Loucy (cell line): ENCODE measurements at regions not wholly inside any gene's neighbourhood (a gene's known extent, or its start where the extent isn't known, plus 50 kb on each side); places are given as distances from the start of the nearest gene placed in this dataset.

ENCODE experiments used
- H2AFZ ChIP-seq: fragments of 200-600 bp; sonication (generic); 2 replicates; pipeline ENCODE4 v1.6.0; 2016; ENCODE audit warnings: antibody characterized with exemption, mild to moderate bottlenecking, low read length, moderate library complexity
- H3F3A ChIP-seq: fragments of 200-600 bp; 2 replicates; pipeline ENCODE4 v1.6.0; 2016; ENCODE audit warnings: antibody characterized with exemption, low read depth, mild to moderate bottlenecking
- H3K27me3 ChIP-seq: fragments of 200-600 bp; sonication (generic); 2 replicates; pipeline ENCODE4 v1.6.1; 2014; ENCODE audit warnings: low read length, mild to moderate bottlenecking; ENCODE audit not compliant: insufficient read depth, poor library complexity, severe bottlenecking
- H3K36me3 ChIP-seq: fragments of 200-600 bp; sonication (generic); 2 replicates; pipeline ENCODE4 v1.6.1; 2016; ENCODE audit warnings: low read length; ENCODE audit not compliant: insufficient read depth
- H3K4me1 ChIP-seq: fragments of 200-600 bp; sonication (generic); 2 replicates; pipeline ENCODE4 v1.5.1; 2014; ENCODE audit warnings: low read length, mild to moderate bottlenecking; ENCODE audit not compliant: insufficient read depth, poor library complexity, severe bottlenecking
- H3K4me2 ChIP-seq: fragments of 200-600 bp; sonication (generic); 2 replicates; pipeline ENCODE4 v1.6.0; 2014; ENCODE audit warnings: antibody characterized with exemption, low read length, low read depth, mild to moderate bottlenecking; ENCODE audit not compliant: poor library complexity, severe bottlenecking
- H3K4me3 ChIP-seq: fragments of 200-600 bp; sonication (generic); 2 replicates; pipeline ENCODE4 v1.5.1; 2014; ENCODE audit warnings: low read length, mild to moderate bottlenecking, mixed read lengths; ENCODE audit not compliant: poor library complexity, severe bottlenecking
- H3K79me2 ChIP-seq: fragments of 200-600 bp; sonication (generic); 2 replicates; pipeline ENCODE4 v1.6.1; 2014; ENCODE audit warnings: low read length; ENCODE audit not compliant: insufficient read depth
- H3K9ac ChIP-seq: fragments of 200-600 bp; sonication (generic); 2 replicates; pipeline ENCODE4 v1.6.0; 2014; ENCODE audit warnings: mild to moderate bottlenecking, low read depth, low read length, moderate library complexity; ENCODE audit not compliant: poor library complexity, severe bottlenecking
- H3K9me2 ChIP-seq: fragments of 200-600 bp; sonication (generic); replicated peaks from 2 replicates; pipeline ENCODE4 v1.6.1; 2016; ENCODE audit warnings: low read depth, low read length, mixed read lengths
- H3K9me3 ChIP-seq: fragments of 200-600 bp; sonication (generic); 2 replicates; pipeline ENCODE4 v1.6.1; 2014; ENCODE audit warnings: mild to moderate bottlenecking, antibody characterized with exemption, low read length, low read depth; ENCODE audit not compliant: insufficient read depth
- H4K20me1 ChIP-seq: fragments of 200-600 bp; sonication (generic); 2 replicates; pipeline ENCODE4 v1.6.0; 2014; ENCODE audit warnings: antibody characterized with exemption, low read length, mild to moderate bottlenecking; ENCODE audit not compliant: insufficient read depth, poor library complexity, severe bottlenecking
- EZH2phosphoT487 ChIP-seq: fragments of 200-600 bp; IDR thresholded peaks from 2 replicates; pipeline ENCODE4 v1.6.1; 2018; ENCODE audit warnings: antibody characterized with exemption, mild to moderate bottlenecking, moderate library complexity, borderline replicate concordance
- TF ChIP-seq, protein P1 (sequence below): fragments of 200-600 bp; sonication (generic); conservative IDR thresholded peaks from 2 replicates; pipeline ENCODE4 v1.5.1; 2014; ENCODE audit warnings: mild to moderate bottlenecking, antibody characterized with exemption, low read length

- peaks cover 10% of the 10 kb centered on the region for H3K4me1 ChIP-seq
- no peaks in the 10 kb centered on the region for H3K36me3 ChIP-seq
- H3K4me2 ChIP-seq = no peak overlapping the region
- H3F3A ChIP-seq = no peaks in the 10 kb centered on the region
- H3K27me3 ChIP-seq = peaks cover 28% of the 10 kb centered on the region
- H3K79me2 ChIP-seq = no peaks in the 10 kb centered on the region
- H3K9me2 ChIP-seq = no peaks in the 10 kb centered on the region
- H3K4me3 ChIP-seq = no peak overlapping the region
- H4K20me1 ChIP-seq = no peaks in the 10 kb centered on the region
- TF ChIP-seq, protein P1, sequence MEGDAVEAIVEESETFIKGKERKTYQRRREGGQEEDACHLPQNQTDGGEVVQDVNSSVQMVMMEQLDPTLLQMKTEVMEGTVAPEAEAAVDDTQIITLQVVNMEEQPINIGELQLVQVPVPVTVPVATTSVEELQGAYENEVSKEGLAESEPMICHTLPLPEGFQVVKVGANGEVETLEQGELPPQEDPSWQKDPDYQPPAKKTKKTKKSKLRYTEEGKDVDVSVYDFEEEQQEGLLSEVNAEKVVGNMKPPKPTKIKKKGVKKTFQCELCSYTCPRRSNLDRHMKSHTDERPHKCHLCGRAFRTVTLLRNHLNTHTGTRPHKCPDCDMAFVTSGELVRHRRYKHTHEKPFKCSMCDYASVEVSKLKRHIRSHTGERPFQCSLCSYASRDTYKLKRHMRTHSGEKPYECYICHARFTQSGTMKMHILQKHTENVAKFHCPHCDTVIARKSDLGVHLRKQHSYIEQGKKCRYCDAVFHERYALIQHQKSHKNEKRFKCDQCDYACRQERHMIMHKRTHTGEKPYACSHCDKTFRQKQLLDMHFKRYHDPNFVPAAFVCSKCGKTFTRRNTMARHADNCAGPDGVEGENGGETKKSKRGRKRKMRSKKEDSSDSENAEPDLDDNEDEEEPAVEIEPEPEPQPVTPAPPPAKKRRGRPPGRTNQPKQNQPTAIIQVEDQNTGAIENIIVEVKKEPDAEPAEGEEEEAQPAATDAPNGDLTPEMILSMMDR = no peak
- no peak for TF ChIP-seq EZH2phosphoT487
- no peak overlapping the region for H3K9ac ChIP-seq
- H3K9me3 ChIP-seq = no peaks in the 10 kb centered on the region
- H2AFZ ChIP-seq = no peak overlapping the region
Measured at GRCh38 chr20:1805816-1806215, 89.4 kb upstream of the SIRPA start.

DNA sequence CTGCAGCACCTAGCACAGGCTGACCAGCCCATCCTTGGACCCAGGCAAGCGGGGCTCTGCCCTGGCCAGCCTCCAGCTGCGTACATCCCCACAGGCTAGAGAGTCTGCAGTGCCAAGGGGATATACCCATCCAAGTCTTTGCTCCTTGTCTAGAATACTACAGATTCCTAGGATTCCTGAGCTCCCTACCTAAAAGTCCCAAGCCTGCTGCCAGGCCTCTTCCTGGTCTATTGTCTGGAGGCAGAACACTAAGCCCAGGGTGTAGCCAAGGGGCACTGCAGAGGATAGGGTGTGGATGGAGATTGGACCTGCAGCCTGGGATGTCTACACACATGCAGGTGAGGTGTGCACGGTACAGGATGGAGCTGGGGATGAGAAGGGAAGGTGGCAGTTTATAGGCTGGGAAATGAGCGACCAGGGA lies 90.0 kb upstream of the SIRPA start:
- Histone ChIP-seq H3K4me3 (no peak overlapping the region), H3K4me2 (no peak overlapping the region), H3K36me3 (no peaks in the 10 kb centered on the region), H3K9me3 (no peaks in the 10 kb centered on the region), H3K79me2 (no peaks in the 10 kb centered on the region), H3K9me2 (no peaks in the 10 kb centered on the region), H3K9ac (no peak overlapping the region), H3K4me1 (peaks cover 6% of the 10 kb centered on the region), H3K27me3 (peaks cover 28% of the 10 kb centered on the region), H2AFZ (no peak overlapping the region), H3F3A (no peaks in the 10 kb centered on the region), H4K20me1 (no peaks in the 10 kb centered on the region)
- TF ChIP-seq, protein P1 = no peak
- no peak for TF ChIP-seq EZH2phosphoT487

DNA sequence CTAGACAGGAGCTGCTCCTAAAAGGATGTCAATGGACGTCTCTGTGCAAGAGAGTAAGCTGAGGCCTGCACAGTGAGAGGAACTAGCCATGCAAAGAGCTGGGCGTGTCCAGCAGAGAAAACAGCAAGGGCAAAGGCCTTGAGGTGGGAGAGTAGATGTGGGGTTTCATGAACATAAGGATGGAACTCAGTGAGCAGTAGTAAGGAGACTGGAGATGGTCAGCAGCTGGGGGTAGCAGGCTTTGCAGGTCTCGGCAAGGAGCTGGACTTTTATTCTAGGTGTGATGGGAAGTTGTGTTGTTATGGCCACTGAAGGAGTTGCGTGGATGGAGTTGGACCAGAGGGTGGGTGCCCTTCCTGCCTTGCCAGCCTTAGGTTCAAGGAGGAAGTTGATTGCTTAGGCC lies 90.7 kb upstream of the SIRPA start:
- TF ChIP-seq EZH2phosphoT487 = no peak
- TF ChIP-seq, protein P1 = no peak
- Histone ChIP-seq H3K4me1 (peaks cover 6% of the 10 kb centered on the region), H3K9me2 (no peaks in the 10 kb centered on the region), H3K9ac (no peak overlapping the region), H3K79me2 (no peaks in the 10 kb centered on the region), H3K9me3 (no peaks in the 10 kb centered on the region), H3K4me3 (no peak overlapping the region), H4K20me1 (no peaks in the 10 kb centered on the region), H3K27me3 (peaks cover 28% of the 10 kb centered on the region), H2AFZ (no peak overlapping the region), H3K4me2 (no peak overlapping the region), H3F3A (no peaks in the 10 kb centered on the region), H3K36me3 (no peaks in the 10 kb centered on the region)
